Activated CD8-positive, alpha-beta memory T cell treated with anti-CD3 and anti-CD28 coated beads for 48 hours (primary cell): ENCODE measurements at regions not wholly inside any gene's neighbourhood (a gene's known extent, or its start where the extent isn't known, plus 50 kb on each side); places are given as distances from the start of the nearest gene placed in this dataset.
"Not testable (repeated sequence)": the region's sequence is repeated elsewhere in the genome, so short reads cannot be mapped to it uniquely, and the experiment has no call there.

ENCODE experiments used
- DNase-seq, 3 experiments: peaks; one replicate each; pipeline ENCODE4 v3.0.0-alpha.2; 2020; ENCODE audit warnings: low read depth in 2 of 3, low spot score in 2 of 3

GRCh38 chr5:162948677-162949076 lies 488.7 kb upstream of the CCNG1 start:
- DNase-seq: no peak

DNA sequence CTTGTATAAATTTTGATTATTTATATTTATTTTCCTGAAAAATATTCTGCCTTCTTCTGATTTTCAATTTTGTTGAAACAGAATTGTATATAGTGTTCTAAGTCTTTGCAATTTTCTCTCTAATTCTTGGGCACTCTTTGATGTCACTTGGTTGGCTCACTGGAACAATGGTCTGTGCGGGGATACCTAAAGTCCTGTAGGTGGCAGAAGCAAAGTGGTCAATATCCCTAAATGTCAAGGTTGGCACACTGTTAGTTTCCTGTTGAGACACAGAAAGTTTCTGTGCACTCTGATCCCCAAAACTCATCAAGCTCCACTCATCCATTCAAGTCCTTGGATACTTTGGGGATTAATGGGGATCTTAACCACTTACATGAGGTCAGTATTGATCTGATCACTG lies 480.8 kb upstream of the CCNG1 start:
- DNase-seq: no peak

DNA sequence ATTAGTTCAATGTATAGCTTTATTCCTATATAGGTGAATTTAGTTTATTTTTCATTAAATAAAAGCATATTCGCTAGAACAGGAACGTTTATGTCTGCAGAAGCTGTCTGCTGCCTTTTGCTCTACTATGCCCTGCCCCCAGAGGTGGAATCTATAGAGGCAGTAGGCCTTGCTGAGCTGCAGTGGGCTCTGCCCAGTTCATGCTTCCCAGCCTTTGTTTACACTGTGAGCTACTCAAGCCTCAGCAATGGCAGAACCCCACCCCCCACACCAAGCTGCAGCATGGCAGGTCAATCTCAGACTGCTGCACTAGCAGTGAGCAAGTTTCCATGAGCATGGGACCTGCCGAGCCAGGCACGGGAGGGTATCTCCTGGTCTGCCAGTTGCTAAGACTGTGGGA lies 473.3 kb upstream of the CCNG1 start:
- not testable (repeated sequence) for DNase-seq

DNA sequence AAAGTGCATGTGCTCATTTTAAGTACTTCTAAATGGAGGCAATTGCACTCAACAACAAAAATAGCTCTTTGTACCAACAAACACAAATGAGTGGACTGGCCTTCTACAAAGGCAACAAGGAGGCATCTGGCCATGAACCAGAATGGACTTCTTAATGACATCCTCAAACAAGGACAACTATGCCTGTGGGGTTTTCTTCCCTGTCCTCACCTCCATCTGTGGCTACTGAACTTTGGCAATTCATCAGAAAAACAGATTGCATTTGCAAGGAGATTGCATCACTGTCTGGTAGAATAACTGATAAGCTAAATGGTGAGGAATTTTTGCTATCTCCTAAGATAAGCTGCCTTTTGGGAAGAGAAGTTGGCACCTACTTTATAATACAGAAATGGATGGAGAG lies 447.3 kb upstream of the CCNG1 start:
- DNase-seq: no peak

GRCh38 chr5:162990856-162991497 lies 446.4 kb upstream of the CCNG1 start:
- no peak for DNase-seq

DNA sequence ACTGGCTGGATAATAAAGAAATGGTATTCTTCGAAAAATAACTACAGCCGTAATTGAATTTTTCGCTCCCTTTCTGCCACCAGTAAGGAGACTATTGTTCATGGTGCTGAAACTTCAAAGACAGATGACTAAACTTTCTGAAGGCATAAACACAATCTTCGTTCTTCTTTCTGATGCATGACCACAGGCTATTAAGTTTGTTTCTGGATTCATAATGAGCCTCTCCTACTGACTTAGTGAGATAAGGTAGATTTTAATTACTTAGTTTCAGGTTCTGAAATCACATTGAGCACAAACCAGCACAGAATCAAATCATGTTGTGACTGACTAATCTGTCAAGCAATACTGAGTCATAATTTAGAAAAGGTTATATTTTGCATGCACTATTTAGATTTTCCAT lies 441.8 kb upstream of the CCNG1 start:
- DNase-seq: no peak

GRCh38 chr5:162996053-162996452 lies 441.3 kb upstream of the CCNG1 start:
- DNase-seq: no peak

DNA sequence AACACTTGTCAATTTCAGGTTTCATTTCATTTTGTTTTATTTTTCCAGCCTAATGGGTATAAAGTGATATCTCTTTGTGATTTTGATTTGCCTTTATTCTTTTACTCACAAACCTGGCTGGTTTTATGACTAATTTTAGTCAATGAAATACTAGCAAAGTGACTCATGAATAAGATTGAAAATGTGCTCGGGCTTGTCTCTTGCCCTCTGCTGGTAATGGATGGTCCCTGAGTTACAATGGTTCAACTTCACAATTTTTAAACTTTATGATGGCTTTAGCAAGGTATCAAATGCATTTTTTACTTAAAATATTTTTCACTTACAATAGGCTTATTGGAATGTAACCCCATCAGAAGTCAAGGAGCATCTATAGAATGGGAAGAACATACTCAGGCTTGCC lies 431.4 kb upstream of the CCNG1 start:
- DNase-seq: no peak

DNA sequence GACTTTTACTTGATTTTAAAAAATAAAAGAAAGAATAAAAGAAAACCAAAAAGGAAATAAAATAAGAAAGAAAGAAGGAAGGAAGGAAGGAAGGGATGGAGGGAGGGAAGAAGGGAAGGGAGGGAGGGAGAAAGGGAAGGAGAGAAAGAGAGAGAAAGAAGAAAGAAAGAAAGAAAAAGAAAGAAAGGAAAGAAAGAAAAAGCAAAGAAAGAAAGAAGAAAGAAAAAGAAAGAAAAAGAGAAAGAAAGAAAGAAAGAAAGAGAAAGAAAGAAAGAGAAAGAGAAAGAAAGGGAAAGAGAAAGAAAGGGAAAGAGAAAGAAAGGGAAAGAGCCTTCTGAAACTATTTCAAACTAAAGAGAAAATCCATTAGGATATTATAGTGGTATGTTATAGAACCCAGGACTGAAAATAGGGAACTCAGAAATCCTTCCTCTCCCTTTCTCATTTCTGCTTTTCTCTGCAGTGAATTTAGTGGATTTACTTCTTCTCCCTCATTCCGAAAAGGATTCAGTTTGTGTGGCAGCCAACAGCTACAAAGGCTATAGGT lies 414.7 kb upstream of the CCNG1 start:
- no peak for DNase-seq

DNA sequence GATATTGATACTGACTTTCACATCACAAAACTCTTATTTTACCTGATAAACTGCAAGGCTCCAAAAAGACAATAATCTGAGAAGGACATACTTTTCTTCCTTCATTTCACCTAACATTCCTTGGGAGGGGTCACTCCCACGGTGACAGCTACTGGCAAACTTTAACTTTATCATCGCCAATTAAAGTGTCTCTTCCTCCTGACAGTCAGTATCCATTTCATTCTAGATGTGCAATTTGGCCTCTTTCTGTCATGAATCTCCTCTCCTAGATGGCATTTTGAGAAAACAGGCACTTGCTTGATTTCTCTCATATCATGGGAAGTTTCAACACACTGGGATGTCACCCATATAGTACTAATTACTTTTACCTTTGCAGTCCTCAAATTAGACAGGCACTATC lies 413.5 kb upstream of the CCNG1 start:
- no peak for DNase-seq

DNA sequence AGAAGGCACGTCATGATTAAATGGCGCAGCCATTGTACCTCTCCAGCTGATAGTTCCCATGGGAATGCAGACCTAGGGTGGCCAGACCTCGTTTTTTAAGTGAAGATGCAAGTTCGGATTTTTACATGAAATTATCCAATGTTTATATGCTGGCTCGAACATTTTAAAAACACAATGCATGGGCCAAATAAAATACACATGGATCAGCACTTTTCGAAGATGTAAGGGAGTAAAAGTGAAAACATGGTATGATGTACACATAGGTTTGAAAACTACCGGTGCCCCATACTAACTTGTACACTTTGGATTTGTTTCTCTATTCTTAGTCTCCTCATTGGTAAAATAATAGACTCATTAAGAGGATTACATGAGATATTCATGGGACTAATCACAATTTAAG lies 412.5 kb upstream of the CCNG1 start:
- no peak for DNase-seq

DNA sequence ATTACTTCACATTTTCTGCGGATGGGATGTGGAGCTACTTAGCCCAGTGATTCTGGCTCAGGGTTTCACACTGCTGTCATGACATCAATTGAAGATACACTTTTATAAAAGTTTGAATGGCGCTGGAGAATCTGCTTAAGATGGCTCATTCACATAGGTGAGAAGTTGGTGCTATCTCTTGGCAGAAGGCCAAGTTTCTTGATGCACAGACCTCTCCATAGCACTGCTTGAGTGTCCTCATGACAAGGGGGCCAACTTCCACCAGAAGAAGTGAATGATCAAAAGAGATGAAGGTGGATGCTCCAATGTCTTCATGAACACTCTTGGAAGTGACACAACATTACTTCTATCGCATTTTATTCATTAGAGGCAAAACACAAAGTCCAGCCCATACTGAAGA lies 403.7 kb upstream of the CCNG1 start:
- no peak for DNase-seq

DNA sequence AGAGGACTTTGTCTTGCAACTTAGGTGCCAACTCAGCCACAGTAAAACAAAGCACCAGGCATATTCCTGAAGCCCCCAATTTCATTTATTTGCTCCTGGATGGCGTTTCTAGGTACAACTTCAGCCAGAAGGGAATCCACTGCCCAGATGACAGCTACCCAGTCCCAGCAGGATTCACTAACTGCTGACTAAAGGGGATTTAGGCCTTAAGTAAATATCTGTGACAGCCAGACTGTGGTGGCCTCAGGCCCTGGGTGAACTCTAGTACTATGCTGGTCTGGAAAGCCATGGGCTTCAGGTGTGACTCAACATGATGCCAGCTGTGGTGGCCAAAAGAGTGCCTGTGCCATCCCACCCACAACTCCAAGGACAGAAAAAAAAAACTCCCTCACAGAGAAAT lies 396.1 kb upstream of the CCNG1 start:
- DNase-seq: no peak

- DNase-seq: no peak
These were observed 357.8 kb upstream of the CCNG1 start for GRCh38 chr5:163079618-163080017.

DNA sequence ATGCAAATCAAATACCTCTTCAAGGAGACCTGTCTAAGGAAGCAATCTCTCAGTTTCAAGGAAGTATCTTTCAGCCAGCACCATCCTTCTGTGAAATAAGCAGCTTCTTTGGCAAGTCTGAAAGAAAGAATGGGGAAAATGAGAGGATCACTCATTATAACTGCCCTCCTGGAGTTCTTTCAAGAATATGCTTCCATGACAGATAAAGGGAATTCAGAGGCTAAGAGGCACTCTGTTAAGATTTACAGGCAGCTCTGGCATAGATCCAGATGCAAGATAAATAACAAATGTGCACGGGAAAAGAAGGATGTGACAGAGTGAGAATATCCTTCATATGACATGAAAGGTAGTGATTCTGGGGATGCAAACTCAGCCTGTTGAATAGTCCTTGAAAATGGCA lies 348.2 kb upstream of the CCNG1 start:
- no peak for DNase-seq

DNA sequence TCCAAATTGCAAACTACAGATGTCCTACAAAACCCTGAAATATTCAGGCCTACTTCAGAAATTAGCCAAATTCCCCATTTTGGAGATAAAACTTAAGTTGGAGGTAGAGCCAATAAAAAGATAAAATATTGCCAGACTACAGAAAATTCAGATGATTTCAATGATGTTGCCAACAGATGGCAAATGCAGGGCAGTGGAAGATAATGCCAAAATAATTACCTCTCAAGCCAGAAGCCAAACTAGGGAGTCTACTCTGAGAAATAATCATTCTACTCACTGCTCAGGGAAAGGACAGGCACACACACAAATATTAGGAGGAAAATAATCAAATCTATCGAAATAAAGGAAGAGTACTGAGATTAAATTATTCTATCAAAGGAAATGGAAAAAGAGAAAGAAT lies 347.5 kb upstream of the CCNG1 start:
- no peak for DNase-seq

DNA sequence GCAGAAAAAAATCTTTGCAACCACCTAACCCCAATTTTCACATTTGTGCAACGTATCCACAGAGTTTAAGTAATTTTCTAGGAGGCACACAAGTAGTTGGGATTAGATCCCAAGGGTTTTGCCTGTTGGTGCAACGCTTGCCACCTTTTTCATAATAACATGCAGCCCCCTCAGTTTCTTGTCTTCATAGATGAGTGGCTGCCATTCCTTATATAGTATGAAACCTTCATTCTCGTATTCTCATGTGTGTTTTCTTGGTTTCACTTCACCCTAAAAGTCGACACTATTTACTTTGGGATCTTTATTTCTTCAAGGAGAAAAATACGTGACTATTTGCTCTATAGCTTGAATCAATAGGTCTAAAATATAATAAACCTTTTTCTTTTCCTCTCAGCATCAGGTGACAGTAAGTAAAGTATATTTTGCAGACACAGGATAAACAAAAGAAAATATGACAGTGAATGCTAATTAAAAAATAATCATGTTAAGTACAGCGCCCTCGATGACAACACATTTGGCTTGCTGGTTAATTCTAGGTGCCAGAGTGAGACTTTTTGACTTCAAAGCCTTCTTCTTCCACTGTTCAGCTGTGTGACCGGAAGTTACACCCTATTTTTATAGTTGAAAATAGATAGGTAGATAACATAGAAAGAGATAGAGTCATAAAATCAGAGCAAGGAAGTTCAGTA lies 342.8 kb upstream of the CCNG1 start:
- DNase-seq: no peak

GRCh38 chr5:163104464-163104863 lies 332.9 kb upstream of the CCNG1 start:
- no peak for DNase-seq

DNA sequence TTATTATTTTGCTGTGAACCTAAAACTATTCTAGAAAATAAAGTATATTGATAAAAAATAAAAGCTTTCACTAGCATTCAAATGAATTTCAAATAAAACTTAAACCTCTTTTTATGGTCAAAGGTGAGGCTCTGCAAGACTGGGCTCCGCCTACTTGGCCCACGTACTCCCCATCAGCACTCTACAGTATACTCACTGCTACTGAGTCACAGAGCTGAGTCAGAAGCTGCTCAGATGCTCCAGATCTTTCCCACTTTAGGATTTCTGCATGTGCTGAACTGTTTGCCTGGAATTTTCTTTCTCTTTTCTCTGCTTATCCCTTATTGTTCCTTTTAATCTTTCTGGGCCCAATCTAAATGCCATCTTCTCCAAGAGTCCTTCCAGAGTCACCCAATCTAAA lies 331.9 kb upstream of the CCNG1 start:
- no peak for DNase-seq

GRCh38 chr5:163106098-163106497 lies 331.3 kb upstream of the CCNG1 start:
- DNase-seq: no peak

DNA sequence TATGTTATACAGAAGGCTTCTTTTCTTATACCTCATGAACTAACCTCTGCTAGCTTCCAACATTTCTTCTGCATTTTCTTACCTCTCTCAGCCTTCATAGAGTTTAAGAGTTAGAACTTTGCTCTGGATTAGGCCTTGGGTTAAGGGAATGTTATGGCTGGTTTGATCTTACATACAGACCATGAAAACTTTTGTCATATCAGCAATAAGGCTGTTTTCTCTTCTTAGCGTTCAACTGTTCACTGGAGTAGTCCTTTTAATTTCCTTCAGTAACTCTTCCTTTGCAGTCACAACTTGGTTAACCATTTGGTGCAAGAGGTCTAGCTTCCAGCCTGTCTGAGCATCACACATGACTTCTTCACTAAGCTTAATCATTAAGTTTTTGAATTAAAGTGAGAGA lies 329.0 kb upstream of the CCNG1 start:
- no peak for DNase-seq

GRCh38 chr5:163115011-163115410 lies 322.4 kb upstream of the CCNG1 start:
- no peak for DNase-seq

GRCh38 chr5:163116618-163117017 lies 320.8 kb upstream of the CCNG1 start:
- DNase-seq: not testable (repeated sequence)
